ENCODE measurements at regions not wholly inside any gene's neighbourhood (a gene's known extent, or its start where the extent isn't known, plus 50 kb on each side); places are given as distances from the start of the nearest gene placed in this dataset.

GRCh38 chr4:153111426-153112040 lies 92.7 kb upstream of the TRIM2 start:
- Mint-ChIP-seq H3K9me3 (no peaks in the 10 kb centered on the region; a peak in 1 of 5 replicates), H3K36me3 (ENCODE audit: insufficient read depth in 1 of 3, low read depth in 3 of 3) (no peaks in the 10 kb centered on the region), H3K4me1 (peaks cover 6 to 13% of the 10 kb centered on the region in 2 experiments), H3K27ac (no peak overlapping the region; a peak in 1 of 7 replicates), H3K27me3 (ENCODE audit: low read depth) (no peaks in the 10 kb centered on the region; the same call in none of the 2 replicates), H3K4me3 (no peak overlapping the region)
- Histone ChIP-seq H2BK12ac (ENCODE audit: insufficient read length, low read depth, low read length) (no peak overlapping the region), H4K91ac (ENCODE audit: insufficient read length, low read depth, low read length) (no peak overlapping the region), H3K18ac (ENCODE audit: insufficient read length, low read depth, low read length) (no peak overlapping the region), H3T11ph (ENCODE audit: low read length) (no peak overlapping the region), H3K9me3 (ENCODE audit: control insufficient read depth, low read depth, low read length) (no peaks in the 10 kb centered on the region), H3K14ac (ENCODE audit: insufficient read depth, low read length) (no peak overlapping the region), H4K8ac (replicated peaks; ENCODE audit: insufficient read length, low read depth, low read length) (no peak overlapping the region), H3K56ac (ENCODE audit: insufficient read length, low read depth, low read length) (no peak overlapping the region), H2BK5ac (ENCODE audit: insufficient read length, low read length) (no peak overlapping the region), H2BK120ac (ENCODE audit: low read depth, low read length, poor library complexity, severe bottlenecking) (no peak overlapping the region), H2BK15ac (ENCODE audit: low read depth, low read length) (no peak overlapping the region), H3K23me2 (ENCODE audit: insufficient read length, low read depth, low read length, poor library complexity, severe bottlenecking) (no peaks in the 10 kb centered on the region), H3K27ac (ENCODE audit: insufficient read length, low read depth, low read length) (no peak overlapping the region), H3K4ac (ENCODE audit: low read depth, low read length) (no peak overlapping the region), H3K27me3 (ENCODE audit: insufficient read depth, low read length) (no peaks in the 10 kb centered on the region; the same call in 1 of the 2 replicates), H3K4me2 (ENCODE audit: insufficient read depth, insufficient read length, low read length) (no peak overlapping the region), H3K23ac (ENCODE audit: insufficient read length, low read depth, low read length) (no peak overlapping the region), H3K4me1 (ENCODE audit: insufficient read depth, low read length) (no peaks in the 10 kb centered on the region), H3K9ac (ENCODE audit: extremely low read depth, insufficient read length, low read length) (no peak overlapping the region), H2AK5ac (ENCODE audit: insufficient read length, low read length) (no peak overlapping the region), H4K5ac (ENCODE audit: insufficient read length, low read depth, low read length) (no peak overlapping the region), H3K79me2 (ENCODE audit: insufficient read depth, low read length) (no peaks in the 10 kb centered on the region), H3K79me1 (ENCODE audit: insufficient read depth, low read depth, low read length, poor library complexity, severe bottlenecking) (no peaks in the 10 kb centered on the region), H2BK20ac (ENCODE audit: low read depth, low read length, poor library complexity, severe bottlenecking) (no peak overlapping the region), H2AFZ (ENCODE audit: low read length) (no peak overlapping the region), H4K20me1 (ENCODE audit: control insufficient read depth, insufficient read depth, insufficient read length) (no peaks in the 10 kb centered on the region)
- no CpG with 5 or more reads among the region's 10 CpGs for WGBS (ENCODE audit: extremely low coverage, insufficient read length, low lambda C conversion rate)
- no peak for DNase-seq
- TF ChIP-seq CTCF (conservative IDR thresholded peaks at IDR 0.05), result no peak

Data from H9 (cell line).